RKO (cell line): ENCODE measurements at regions not wholly inside any gene's neighbourhood (a gene's known extent, or its start where the extent isn't known, plus 50 kb on each side); places are given as distances from the start of the nearest gene placed in this dataset.

Experiments used
- DNase-seq: peaks from one replicate; pipeline ENCODE4 v3.0.0-alpha.2; 2016; ENCODE audit warnings: low spot score

- DNase-seq: no peak
These were observed 485.1 kb downstream of the SOX5 start for GRCh38 chr12:23464241-23464812.

DNA sequence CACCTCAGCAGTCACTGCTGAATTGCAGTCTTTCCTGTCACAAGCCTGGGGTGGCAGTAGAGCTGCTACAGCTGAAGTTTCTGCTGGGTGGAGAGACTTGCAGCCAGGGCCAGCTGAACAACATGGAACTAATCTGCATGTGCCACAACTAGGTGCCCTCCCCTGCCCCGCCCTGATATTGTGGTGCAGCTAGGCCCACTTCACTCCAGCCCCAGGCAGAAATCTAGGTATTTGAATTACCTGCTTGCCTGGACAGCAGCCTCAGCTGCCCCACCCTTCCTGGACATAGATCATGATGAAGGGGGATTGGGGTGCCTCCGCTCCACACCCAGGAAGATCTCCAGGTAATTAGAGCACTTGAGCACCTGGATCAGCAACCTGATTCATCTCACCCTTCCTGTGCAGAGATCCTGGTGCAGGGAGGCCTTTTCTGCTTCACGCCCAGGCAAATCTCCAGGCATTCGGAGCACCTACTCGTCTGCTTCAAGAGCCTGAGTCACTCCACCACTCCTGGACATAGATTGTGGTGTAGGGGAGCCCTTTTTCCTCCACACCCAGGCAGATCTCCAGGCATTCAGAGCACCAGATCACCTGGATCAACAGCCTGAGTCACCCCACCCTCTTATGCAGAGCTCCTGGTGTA lies 477.0 kb downstream of the SOX5 start:
- no peak for DNase-seq

DNA sequence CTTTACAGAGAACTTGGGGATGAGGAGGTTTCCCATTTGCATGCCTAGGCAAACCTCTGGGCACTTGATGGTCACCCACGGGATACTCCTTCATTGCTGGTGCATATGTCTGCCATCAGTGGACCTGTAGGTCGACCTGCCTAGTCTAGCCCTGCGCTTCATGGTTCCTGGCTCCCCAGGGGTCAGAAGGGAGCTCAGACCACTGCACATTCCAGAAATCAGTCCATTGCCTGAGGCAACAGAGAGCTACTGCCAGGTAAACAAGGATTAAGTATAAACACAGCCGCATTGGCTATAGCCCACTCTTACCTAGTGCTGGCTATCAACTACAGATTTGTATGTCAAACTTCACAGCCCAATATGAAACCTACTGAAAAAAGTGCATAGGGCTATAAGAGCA lies 476.4 kb downstream of the SOX5 start:
- DNase-seq: no peak

- DNase-seq: no peak
These were observed 475.0 kb downstream of the SOX5 start for GRCh38 chr12:23474438-23474976.
